Esophagus muscularis mucosa (tissue), 4 donors: ENCODE measurements at regions not wholly inside any gene's neighbourhood (a gene's known extent, or its start where the extent isn't known, plus 50 kb on each side); places are given as distances from the start of the nearest gene placed in this dataset.
"Not testable (repeated sequence)": the region's sequence is repeated elsewhere in the genome, so short reads cannot be mapped to it uniquely, and the experiment has no call there.

ENCODE experiments used
- DNase-seq: peaks from one replicate; pipeline ENCODE4 v3.0.0-alpha.2; 2017; ENCODE audit errors: extremely low spot score
- H3K27ac ChIP-seq, 4 donors: fragments of 200-600 bp; sonication (generic); replicated peaks in 1 of 4; 1 replicate in 3 of 4; 2 replicates in 1 of 4; pipeline ENCODE4 v1.5.1; 2016 to 2019; ENCODE audit warnings: mild to moderate bottlenecking in 1 of 4
- H3K27me3 ChIP-seq, 4 donors: fragments of 200-600 bp; sonication (generic); one replicate each; pipeline versions ENCODE4 v1.5.1 to v1.6.0; 2016 to 2019
- H3K36me3 ChIP-seq, 4 donors: fragments of 200-600 bp; sonication (generic); one replicate each; pipeline ENCODE4 v1.5.1; 2016 to 2019
- H3K4me1 ChIP-seq, 4 donors: fragments of 200-600 bp; sonication (generic); one replicate each; pipeline ENCODE4 v1.5.1; 2016 to 2019
- H3K4me3 ChIP-seq, 4 donors: fragments of 200-600 bp; sonication (generic); 1 replicate in 2 of 4; 2 replicates in 2 of 4; pipeline ENCODE4 v1.5.1; 2016 to 2019; ENCODE audit warnings: mild to moderate bottlenecking in 4 of 4, moderate library complexity in 1 of 4
- H3K9me3 ChIP-seq, 4 donors: fragments of 200-600 bp; sonication (generic); 1 replicate in 3 of 4; 2 replicates in 1 of 4; pipeline ENCODE4 v1.5.1; 2016 to 2019
- CTCF ChIP-seq, 3 experiments: fragments of 200-600 bp in 2 of 3; fragments of 450-650 bp in 1 of 3; sonication (generic) in 2 of 3; IDR thresholded peaks; one replicate each; pipeline ENCODE4 v1.5.1; 2017 to 2019; ENCODE audit warnings: antibody characterized with exemption in 3 of 3, mild to moderate bottlenecking in 2 of 3, moderate library complexity in 1 of 3
- EP300 ChIP-seq: sonication (generic); formaldehyde crosslinking; IDR thresholded peaks from one replicate; pipeline ENCODE4 v1.6.1; 2017; ENCODE audit warnings: antibody characterized with exemption
- POLR2A ChIP-seq: fragments of 450-650 bp; IDR thresholded peaks from one replicate; pipeline ENCODE4 v1.6.1; 2017; ENCODE audit warnings: antibody characterized with exemption, moderate library complexity, mild to moderate bottlenecking, low read depth
- POLR2AphosphoS5 ChIP-seq, 2 donors: sonication (generic); formaldehyde crosslinking; IDR thresholded peaks; one replicate each; pipeline ENCODE4 v1.6.1; 2017; ENCODE audit warnings: antibody characterized with exemption in 2 of 2
- WGBS: methylation state at CpG from one replicate; pipeline ENCODE4 v1.1.5; 2018; 5-methylcytosine and 5-hydroxymethylcytosine counted together
- intact Hi-C: fragments of 100-400 bp; cut with DNase I; formaldehyde crosslinking; loops from one replicate; pipeline ENCODE4 v1.15.1; 2023

- Histone ChIP-seq H3K27me3 (no peaks in the 10 kb centered on the region), H3K36me3 (no peaks in the 10 kb centered on the region), H3K9me3 (no peaks in the 10 kb centered on the region), H3K4me3 (no peak overlapping the region), H3K27ac (no peak overlapping the region), H3K4me1 (peaks cover 11 to 15% (median 12%) of the 10 kb centered on the region in 4 donors)
- DNase-seq: no peak
- TF ChIP-seq POLR2AphosphoS5 (IDR thresholded peaks at IDR 0.05): no peak
- TF ChIP-seq EP300: no peak
- TF ChIP-seq POLR2A: no peak
- intact Hi-C loops: no loop called here
- 91% methylated on average over 7 of the region's 7 CpGs for WGBS
Measured at GRCh38 chr2:16053437-16054257, 113.3 kb downstream of the MYCN start.

- H3K27ac ChIP-seq, H3K9me3 ChIP-seq, DNase-seq, H3K27me3 ChIP-seq, H3K4me3 ChIP-seq, intact Hi-C loops, H3K36me3 ChIP-seq: not testable (repeated sequence)
- peaks cover 11 to 15% (median 12%) of the 10 kb centered on the region in 4 donors for H3K4me1 ChIP-seq
- 88% methylated on average over 6 of the region's 6 CpGs for WGBS
Measured at GRCh38 chr2:16052571-16053052, 112.3 kb downstream of the MYCN start.

- H3K36me3 ChIP-seq: no peaks in the 10 kb centered on the region
- H3K27ac ChIP-seq: no peak overlapping the region
- no peaks in the 10 kb centered on the region for H3K27me3 ChIP-seq
- no peak overlapping the region for H3K4me3 ChIP-seq
- no peaks in the 10 kb centered on the region for H3K9me3 ChIP-seq
- TF ChIP-seq POLR2AphosphoS5 (IDR thresholded peaks at IDR 0.05): no peak
- no peak for TF ChIP-seq POLR2A
- no peak for TF ChIP-seq CTCF (IDR thresholded peaks at IDR 0.05)
- no peak for TF ChIP-seq EP300
- peaks cover 11 to 15% (median 12%) of the 10 kb centered on the region in 4 donors for H3K4me1 ChIP-seq
- DNase-seq: no peak
- 97% methylated on average over 4 of the region's 6 CpGs for WGBS
- intact Hi-C loops: no loop called here
Measured at GRCh38 chr2:16051841-16052564, 111.7 kb downstream of the MYCN start.

GRCh38 chr2:16050908-16051489 lies 110.6 kb downstream of the MYCN start:
- Histone ChIP-seq H3K36me3 (no peaks in the 10 kb centered on the region), H3K4me1 (peaks cover 7 to 10% (median 7%) of the 10 kb centered on the region in 4 donors), H3K9me3 (no peaks in the 10 kb centered on the region), H3K4me3 (no peak overlapping the region), H3K27me3 (no peaks in the 10 kb centered on the region), H3K27ac (no peak overlapping the region)
- no peak for TF ChIP-seq EP300
- TF ChIP-seq CTCF (IDR thresholded peaks at IDR 0.05): no peak
- TF ChIP-seq POLR2A: no peak
- TF ChIP-seq POLR2AphosphoS5 (IDR thresholded peaks at IDR 0.05): no peak
- intact Hi-C loops: no loop called here
- no peak for DNase-seq
- 58% methylated on average over 11 of the region's 11 CpGs for WGBS

- Histone ChIP-seq H3K27me3 (no peaks in the 10 kb centered on the region), H3K36me3 (no peaks in the 10 kb centered on the region), H3K9me3 (no peaks in the 10 kb centered on the region), H3K4me1 (peaks cover under 1 to 4% (median under 1%) of the 10 kb centered on the region in 4 donors), H3K27ac (no peak overlapping the region), H3K4me3 (no peak overlapping the region)
- TF ChIP-seq EP300 (no peak), POLR2AphosphoS5 (IDR thresholded peaks at IDR 0.05) (no peak), CTCF (IDR thresholded peaks at IDR 0.05) (no peak), POLR2A (no peak)
- no peak for DNase-seq
- intact Hi-C loops: no loop called here
- 93% methylated on average over 12 of the region's 12 CpGs for WGBS
Measured at GRCh38 chr2:16050261-16050907, 110.0 kb downstream of the MYCN start.
